Left ventricle myocardium inferior (tissue), 1 donor: ENCODE measurements at regions not wholly inside any gene's neighbourhood (a gene's known extent, or its start where the extent isn't known, plus 50 kb on each side); places are given as distances from the start of the nearest gene placed in this dataset.

Experiments used
- DNase-seq: peaks from one replicate; pipeline ENCODE4 v3.0.0-alpha.2; 2020
- H3K27ac ChIP-seq: fragments of 200-600 bp; replicated peaks from 2 replicates; pipeline ENCODE4 v1.8.0; 2021
- H3K27me3 ChIP-seq: fragments of 200-600 bp; 2 replicates; pipeline ENCODE4 v1.8.0; 2021; ENCODE audit warnings: low read depth
- H3K36me3 ChIP-seq: fragments of 200-600 bp; 2 replicates; pipeline ENCODE4 v1.8.0; 2021
- H3K4me1 ChIP-seq: fragments of 200-600 bp; 2 replicates; pipeline ENCODE4 v1.8.0; 2021
- H3K4me3 ChIP-seq: fragments of 200-600 bp; 2 replicates; pipeline ENCODE4 v1.8.0; 2021; ENCODE audit warnings: mild to moderate bottlenecking, moderate library complexity
- H3K9me3 ChIP-seq: fragments of 200-600 bp; replicated peaks from 2 replicates; pipeline ENCODE4 v1.8.0; 2021
- CTCF ChIP-seq: fragments of 200-600 bp; IDR thresholded peaks from 2 replicates; pipeline ENCODE4 v1.8.0; 2021; ENCODE audit warnings: antibody characterized with exemption, mild to moderate bottlenecking, borderline replicate concordance
- intact Hi-C: fragments of 100-400 bp; cut with micrococcal nuclease; formaldehyde crosslinking; loops from one replicate; pipeline ENCODE4 v1.11.0; 2022
- donor health status: DM: no; HTN: yes; CAD: no; lungs with severe emphysema.

GRCh38 chr16:73190688-73191659 lies 143.0 kb upstream of the ZFHX3 start:
- TF ChIP-seq CTCF, result no peak
- Histone ChIP-seq H3K4me3 (no peak overlapping the region), H3K4me1 (no peaks in the 10 kb centered on the region), H3K36me3 (no peaks in the 10 kb centered on the region), H3K27me3 (peaks cover 35% of the 10 kb centered on the region), H3K27ac (no peak overlapping the region), H3K9me3 (no peaks in the 10 kb centered on the region)
- intact Hi-C loops, result no loop called here
- no peak for DNase-seq

- peaks cover 34% of the 10 kb centered on the region for H3K27me3 ChIP-seq
- intact Hi-C loops, result no loop called here
- DNase-seq, result no peak
- no peaks in the 10 kb centered on the region for H3K4me1 ChIP-seq
- H3K4me3 ChIP-seq, result no peak overlapping the region
- TF ChIP-seq CTCF, result no peak
- no peaks in the 10 kb centered on the region for H3K36me3 ChIP-seq
- no peak overlapping the region for H3K27ac ChIP-seq
- no peaks in the 10 kb centered on the region for H3K9me3 ChIP-seq
Observed at GRCh38 chr16:73190256-73190655, 142.3 kb upstream of the ZFHX3 start.

- DNase-seq, result no peak
- Histone ChIP-seq H3K36me3 (no peaks in the 10 kb centered on the region), H3K4me1 (no peaks in the 10 kb centered on the region), H3K4me3 (no peak overlapping the region), H3K27me3 (peaks cover 32% of the 10 kb centered on the region), H3K27ac (no peak overlapping the region), H3K9me3 (no peaks in the 10 kb centered on the region)
- intact Hi-C loops, result no loop called here
- TF ChIP-seq CTCF, result no peak
Observed at GRCh38 chr16:73189136-73189535, 141.2 kb upstream of the ZFHX3 start.

GRCh38 chr16:73186752-73187601 lies 139.0 kb upstream of the ZFHX3 start:
- TF ChIP-seq CTCF, result no peak
- H3K27me3 ChIP-seq, result peaks cover 14% of the 10 kb centered on the region
- H3K27ac ChIP-seq, result no peak overlapping the region
- no peaks in the 10 kb centered on the region for H3K36me3 ChIP-seq
- no peak overlapping the region for H3K4me3 ChIP-seq
- no peaks in the 10 kb centered on the region for H3K4me1 ChIP-seq
- no peak for DNase-seq
- intact Hi-C loops, result no loop called here
- H3K9me3 ChIP-seq, result no peaks in the 10 kb centered on the region

GRCh38 chr16:73185737-73186136 lies 137.8 kb upstream of the ZFHX3 start:
- Histone ChIP-seq H3K9me3 (no peaks in the 10 kb centered on the region), H3K4me3 (no peak overlapping the region), H3K4me1 (no peaks in the 10 kb centered on the region), H3K27ac (no peak overlapping the region), H3K36me3 (no peaks in the 10 kb centered on the region), H3K27me3 (peaks cover 4% of the 10 kb centered on the region)
- intact Hi-C loops, result no loop called here
- no peak for DNase-seq
- TF ChIP-seq CTCF, result no peak
